ENCODE measurements at regions not wholly inside any gene's neighbourhood (a gene's known extent, or its start where the extent isn't known, plus 50 kb on each side); places are given as distances from the start of the nearest gene placed in this dataset.

DNA sequence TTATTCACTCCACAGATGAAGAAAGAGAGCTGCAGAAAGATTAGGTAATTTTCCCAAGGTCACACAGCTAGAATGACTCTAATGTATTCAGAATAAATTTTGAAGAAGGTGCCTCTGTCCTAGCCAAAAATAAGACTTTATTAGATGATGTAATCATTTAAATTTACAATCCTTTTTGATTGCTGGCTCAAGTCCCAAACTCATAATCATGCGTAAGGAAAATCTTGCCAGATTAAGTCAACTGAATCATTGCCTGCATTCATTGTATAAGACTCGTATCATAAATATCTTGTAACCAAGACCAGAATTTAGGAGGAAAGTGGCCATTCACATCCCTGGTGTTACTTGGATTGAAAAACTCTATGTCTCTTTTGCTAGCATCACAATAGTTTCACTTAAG is 53.1 kb upstream of the STK39 start:
- 72 to 73% methylated on average over 2 of the region's 2 CpGs for WGBS, 2 donors
- Histone ChIP-seq H3K4me1 (no peaks in the 10 kb centered on the region), H3K27me3 (no peaks in the 10 kb centered on the region), H3K9me3 (peaks cover 0 to 7% (median 1%) of the 10 kb centered on the region in 11 donors), H3K4me3 (no peak overlapping the region), H3K36me3 (no peaks in the 10 kb centered on the region), H3K27ac (no peak overlapping the region)
- intact Hi-C loops (cut with DNase I), result no loop called here
- DNase-seq (no peak), ATAC-seq (no peak)
- TF ChIP-seq, protein P1, sequence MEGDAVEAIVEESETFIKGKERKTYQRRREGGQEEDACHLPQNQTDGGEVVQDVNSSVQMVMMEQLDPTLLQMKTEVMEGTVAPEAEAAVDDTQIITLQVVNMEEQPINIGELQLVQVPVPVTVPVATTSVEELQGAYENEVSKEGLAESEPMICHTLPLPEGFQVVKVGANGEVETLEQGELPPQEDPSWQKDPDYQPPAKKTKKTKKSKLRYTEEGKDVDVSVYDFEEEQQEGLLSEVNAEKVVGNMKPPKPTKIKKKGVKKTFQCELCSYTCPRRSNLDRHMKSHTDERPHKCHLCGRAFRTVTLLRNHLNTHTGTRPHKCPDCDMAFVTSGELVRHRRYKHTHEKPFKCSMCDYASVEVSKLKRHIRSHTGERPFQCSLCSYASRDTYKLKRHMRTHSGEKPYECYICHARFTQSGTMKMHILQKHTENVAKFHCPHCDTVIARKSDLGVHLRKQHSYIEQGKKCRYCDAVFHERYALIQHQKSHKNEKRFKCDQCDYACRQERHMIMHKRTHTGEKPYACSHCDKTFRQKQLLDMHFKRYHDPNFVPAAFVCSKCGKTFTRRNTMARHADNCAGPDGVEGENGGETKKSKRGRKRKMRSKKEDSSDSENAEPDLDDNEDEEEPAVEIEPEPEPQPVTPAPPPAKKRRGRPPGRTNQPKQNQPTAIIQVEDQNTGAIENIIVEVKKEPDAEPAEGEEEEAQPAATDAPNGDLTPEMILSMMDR (IDR thresholded peaks at IDR 0.05), result no peak

DNA sequence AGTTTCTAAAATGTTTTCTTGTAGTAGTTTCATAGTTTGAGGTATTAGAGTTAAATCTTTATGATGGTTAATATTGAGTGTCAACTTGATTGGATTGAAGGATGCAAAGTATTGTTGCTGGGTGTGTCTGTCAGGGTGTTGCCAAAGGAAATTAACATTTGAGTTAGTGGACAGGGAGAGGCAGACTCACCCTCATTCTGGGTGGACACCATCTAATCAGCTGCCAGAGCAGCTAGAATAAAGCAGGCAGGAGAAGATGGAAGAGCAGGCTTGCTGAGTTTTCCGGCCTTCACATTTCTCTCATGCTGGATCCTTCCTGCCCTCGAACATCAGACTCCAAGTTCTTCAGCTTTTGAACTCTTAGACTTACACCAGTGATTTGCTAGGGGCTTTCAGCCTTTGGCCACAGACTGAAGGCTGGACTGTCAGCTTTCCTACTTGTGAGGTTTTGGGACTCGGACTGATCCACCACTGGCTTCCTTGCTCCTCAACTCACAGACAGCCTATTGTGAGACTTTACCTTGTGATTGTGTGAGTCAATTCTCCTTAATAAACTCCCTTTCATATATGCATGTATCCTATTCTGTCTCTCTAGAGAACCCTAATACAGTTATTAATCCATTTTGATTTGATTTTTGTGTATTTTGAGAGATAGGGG is 56.8 kb upstream of the STK39 start:
- peaks cover 0 to 37% (median 20%) of the 10 kb centered on the region in 11 donors for H3K9me3 ChIP-seq
- no peaks in the 10 kb centered on the region for H3K27me3 ChIP-seq
- H3K4me3 ChIP-seq, result no peak overlapping the region
- DNase-seq (no peak), ATAC-seq (no peak)
- no peak overlapping the region for H3K27ac ChIP-seq
- TF ChIP-seq, protein P1 (IDR thresholded peaks at IDR 0.05), result no peak
- 96 to 98% methylated on average over 3 of the region's 3 CpGs for WGBS, 2 donors
- H3K36me3 ChIP-seq, result no peaks in the 10 kb centered on the region
- intact Hi-C loops (cut with DNase I), result no loop called here
- no peaks in the 10 kb centered on the region for H3K4me1 ChIP-seq

DNA sequence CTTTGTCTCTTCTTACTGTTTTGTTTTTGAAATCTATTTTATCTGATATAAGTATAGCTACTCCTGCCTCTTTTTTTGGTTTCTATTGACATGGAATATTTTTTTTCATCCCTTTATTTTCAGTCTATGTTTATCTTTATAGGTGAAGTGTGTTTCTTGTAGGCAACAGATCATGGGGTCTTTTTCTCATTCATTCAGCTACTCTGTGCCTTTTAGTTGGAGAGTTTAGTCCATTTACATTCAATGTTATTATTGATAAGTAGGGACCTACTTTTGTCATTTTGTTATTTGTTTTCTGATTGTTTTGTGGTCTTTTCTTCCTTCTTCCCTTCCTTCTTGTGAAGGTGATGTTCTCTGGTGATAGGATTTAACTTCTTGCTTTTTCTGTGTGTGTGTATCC is 60.0 kb upstream of the STK39 start:
- H3K4me1 ChIP-seq, result peaks cover 0 to 11% (median 7%) of the 10 kb centered on the region in 9 donors
- no peak overlapping the region for H3K27ac ChIP-seq
- DNase-seq, result no peak
- no peak for ATAC-seq
- peaks cover 0 to 37% (median 20%) of the 10 kb centered on the region in 11 donors for H3K9me3 ChIP-seq
- H3K4me3 ChIP-seq, result no peak overlapping the region
- no peaks in the 10 kb centered on the region for H3K36me3 ChIP-seq
- intact Hi-C loops (cut with DNase I), result no loop called here
- TF ChIP-seq, protein P1 (IDR thresholded peaks at IDR 0.05), result no peak
- no peaks in the 10 kb centered on the region for H3K27me3 ChIP-seq

DNA sequence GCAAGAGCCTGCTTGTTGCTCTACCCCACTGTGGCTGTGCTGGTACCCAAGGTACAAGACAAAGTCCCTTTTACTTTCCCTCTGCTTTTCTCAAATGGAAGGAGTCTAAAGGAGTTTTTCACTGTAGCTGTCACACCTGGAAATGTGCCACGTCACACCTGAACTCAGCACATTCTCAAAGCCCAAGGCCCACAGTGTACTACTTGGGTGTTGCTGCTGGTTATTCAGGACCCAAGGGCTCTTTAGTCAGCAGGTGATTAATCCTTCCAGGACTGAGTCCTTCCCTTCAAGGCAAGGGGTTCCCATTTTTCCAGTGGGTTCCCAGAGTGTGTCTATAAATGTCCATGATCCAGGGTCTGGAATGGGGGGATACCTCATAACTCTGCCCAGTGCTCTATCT is 63.2 kb upstream of the STK39 start:
- Histone ChIP-seq H3K27me3 (no peaks in the 10 kb centered on the region), H3K9me3 (peaks cover 0 to 36% (median 17%) of the 10 kb centered on the region in 11 donors), H3K4me1 (peaks cover 0 to 19% (median 8%) of the 10 kb centered on the region in 9 donors), H3K27ac (no peak overlapping the region), H3K36me3 (no peaks in the 10 kb centered on the region), H3K4me3 (no peak overlapping the region)
- ATAC-seq, result peak in 1 of 8 donors; percentile 55
- intact Hi-C loops (cut with DNase I), result loop anchor here in 3 of 10 donors (10.0 kb wide), 2 partner anchors 46 to 176 kb away; no protein-coding TSS in a partner anchor
- no peak for DNase-seq
- TF ChIP-seq, protein P1 (IDR thresholded peaks at IDR 0.05), result no peak
- 96 to 100% methylated on average over 1 of the region's 1 CpG for WGBS, 2 donors

All from heart right ventricle (tissue), 16 donors.